Smooth muscle cell (in vitro differentiated cells): ENCODE measurements at regions not wholly inside any gene's neighbourhood (a gene's known extent, or its start where the extent isn't known, plus 50 kb on each side); places are given as distances from the start of the nearest gene placed in this dataset.

Source experiments
- DNase-seq: peaks from one replicate; lab custom pipeline; 2025; ENCODE audit not compliant: unreplicated experiment; lab: John Stamatoyannopoulos, UW
- H2AFZ ChIP-seq: fragments of 200-600 bp; sonication (generic); 2 replicates; pipeline ENCODE4 v1.6.0; 2016; ENCODE audit warnings: antibody characterized with exemption, low read depth, mild to moderate bottlenecking
- H3F3A ChIP-seq: fragments of 200-600 bp; sonication (generic); 2 replicates; pipeline ENCODE4 v1.6.0; 2017; ENCODE audit warnings: antibody characterized with exemption, low read depth
- H3K27ac ChIP-seq: fragments of 200-600 bp; sonication (generic); 2 replicates; pipeline ENCODE4 v1.5.1; 2016; ENCODE audit warnings: low read depth, mild to moderate bottlenecking
- H3K27me3 ChIP-seq: fragments of 200-600 bp; sonication (generic); 2 replicates; pipeline ENCODE4 v1.6.1; 2016; ENCODE audit warnings: low read depth, mild to moderate bottlenecking
- H3K36me3 ChIP-seq: fragments of 200-600 bp; sonication (generic); 2 replicates; pipeline ENCODE4 v1.5.1; 2016; ENCODE audit warnings: low read depth
- H3K4me1 ChIP-seq: fragments of 200-600 bp; sonication (generic); 2 replicates; pipeline ENCODE4 v1.5.1; 2016; ENCODE audit warnings: low read depth
- H3K4me2 ChIP-seq: fragments of 200-600 bp; sonication (generic); 2 replicates; pipeline ENCODE4 v1.6.0; 2016; ENCODE audit warnings: mild to moderate bottlenecking
- H3K4me3 ChIP-seq: fragments of 200-600 bp; sonication (generic); 2 replicates; pipeline ENCODE4 v1.5.1; 2016; ENCODE audit warnings: mild to moderate bottlenecking
- H3K79me2 ChIP-seq: fragments of 200-600 bp; sonication (generic); 2 replicates; pipeline ENCODE4 v1.6.0; 2016; ENCODE audit warnings: low read depth, mild to moderate bottlenecking
- H3K9ac ChIP-seq: fragments of 200-600 bp; sonication (generic); 2 replicates; pipeline ENCODE4 v1.6.0; 2016; ENCODE audit warnings: low read depth
- H3K9me3 ChIP-seq: fragments of 200-600 bp; sonication (generic); replicated peaks from 2 replicates; pipeline ENCODE4 v1.5.1; 2016; ENCODE audit warnings: low read depth
- H4K20me1 ChIP-seq: fragments of 200-600 bp; sonication (generic); 2 replicates; pipeline ENCODE4 v1.6.0; 2016; ENCODE audit warnings: low read depth
- WGBS: methylation state at CpG from one replicate; pipeline ENCODE4 v1.1.7; 2016; ENCODE audit warnings: low lambda C conversion rate; 5-methylcytosine and 5-hydroxymethylcytosine counted together
- TF ChIP-seq, protein P1 (sequence below): fragments of 200-600 bp; sonication (generic); IDR thresholded peaks from 2 replicates; pipeline ENCODE4 v1.5.1; 2017; ENCODE audit warnings: borderline replicate concordance, mild to moderate bottlenecking, antibody characterized with exemption; ENCODE audit not compliant: insufficient read depth, poor library complexity, severe bottlenecking

DNA sequence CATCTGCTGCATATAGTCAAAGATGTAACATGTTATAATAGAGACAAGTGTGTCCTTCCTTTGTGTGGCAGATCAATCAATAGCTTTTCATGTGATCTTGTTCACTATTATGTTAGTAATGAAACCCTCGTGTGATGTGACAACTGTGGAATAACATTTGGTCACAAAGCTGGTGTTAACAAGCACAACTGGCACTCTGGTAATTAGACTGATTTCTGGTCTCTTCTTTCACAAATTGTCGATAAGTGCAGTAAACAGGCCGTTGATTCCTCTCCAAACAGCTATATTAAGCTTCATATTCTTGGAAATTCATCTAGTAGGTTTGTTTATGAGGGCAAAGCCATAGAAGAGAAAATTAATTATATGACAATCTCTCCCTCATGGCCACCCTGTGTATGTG is 616.7 kb upstream of the PTBP2 start:
- TF ChIP-seq, protein P1, sequence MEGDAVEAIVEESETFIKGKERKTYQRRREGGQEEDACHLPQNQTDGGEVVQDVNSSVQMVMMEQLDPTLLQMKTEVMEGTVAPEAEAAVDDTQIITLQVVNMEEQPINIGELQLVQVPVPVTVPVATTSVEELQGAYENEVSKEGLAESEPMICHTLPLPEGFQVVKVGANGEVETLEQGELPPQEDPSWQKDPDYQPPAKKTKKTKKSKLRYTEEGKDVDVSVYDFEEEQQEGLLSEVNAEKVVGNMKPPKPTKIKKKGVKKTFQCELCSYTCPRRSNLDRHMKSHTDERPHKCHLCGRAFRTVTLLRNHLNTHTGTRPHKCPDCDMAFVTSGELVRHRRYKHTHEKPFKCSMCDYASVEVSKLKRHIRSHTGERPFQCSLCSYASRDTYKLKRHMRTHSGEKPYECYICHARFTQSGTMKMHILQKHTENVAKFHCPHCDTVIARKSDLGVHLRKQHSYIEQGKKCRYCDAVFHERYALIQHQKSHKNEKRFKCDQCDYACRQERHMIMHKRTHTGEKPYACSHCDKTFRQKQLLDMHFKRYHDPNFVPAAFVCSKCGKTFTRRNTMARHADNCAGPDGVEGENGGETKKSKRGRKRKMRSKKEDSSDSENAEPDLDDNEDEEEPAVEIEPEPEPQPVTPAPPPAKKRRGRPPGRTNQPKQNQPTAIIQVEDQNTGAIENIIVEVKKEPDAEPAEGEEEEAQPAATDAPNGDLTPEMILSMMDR: no peak
- H3K27me3 ChIP-seq: no peaks in the 10 kb centered on the region
- H3K36me3 ChIP-seq: no peaks in the 10 kb centered on the region
- no peak overlapping the region for H3K27ac ChIP-seq
- no peaks in the 10 kb centered on the region for H3K4me1 ChIP-seq
- H3K4me2 ChIP-seq: no peak overlapping the region
- no peaks in the 10 kb centered on the region for H3K9me3 ChIP-seq
- H3K79me2 ChIP-seq: no peaks in the 10 kb centered on the region
- H4K20me1 ChIP-seq: no peaks in the 10 kb centered on the region
- 75% methylated on average over 3 of the region's 3 CpGs for WGBS
- H3F3A ChIP-seq: no peaks in the 10 kb centered on the region
- no peak overlapping the region for H2AFZ ChIP-seq
- no peak overlapping the region for H3K4me3 ChIP-seq
- no peak overlapping the region for H3K9ac ChIP-seq
- DNase-seq: no peak

DNA sequence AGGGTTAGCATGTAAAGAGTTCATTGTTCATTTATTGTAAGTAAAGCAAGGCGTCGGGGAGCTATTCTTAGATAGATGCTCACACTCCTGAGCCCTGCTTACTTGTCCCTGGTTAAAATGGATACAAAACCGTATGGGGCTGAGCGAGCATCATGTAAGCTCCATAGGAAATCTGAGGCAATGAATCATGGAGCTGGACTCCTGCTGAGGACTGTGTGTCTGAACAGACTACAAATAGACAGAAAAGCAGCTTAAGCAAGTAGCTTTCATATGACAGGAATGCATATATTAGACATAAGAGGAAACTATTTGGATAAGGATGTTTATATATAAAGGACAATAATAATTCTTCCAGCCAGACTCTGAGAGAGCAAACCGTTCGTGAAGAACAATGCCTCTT is 604.9 kb upstream of the PTBP2 start:
- TF ChIP-seq, protein P1: no peak
- Histone ChIP-seq H3K27me3 (no peaks in the 10 kb centered on the region), H3K4me1 (peaks cover 7% of the 10 kb centered on the region), H3F3A (no peaks in the 10 kb centered on the region), H3K27ac (no peak overlapping the region), H3K4me2 (peak overlapping the region; percentile 30), H2AFZ (no peak overlapping the region), H3K9ac (no peak overlapping the region), H3K79me2 (no peaks in the 10 kb centered on the region), H3K4me3 (no peak overlapping the region), H4K20me1 (no peaks in the 10 kb centered on the region), H3K9me3 (no peaks in the 10 kb centered on the region), H3K36me3 (no peaks in the 10 kb centered on the region)
- 49% methylated on average over 6 of the region's 6 CpGs for WGBS
- no peak for DNase-seq

DNA sequence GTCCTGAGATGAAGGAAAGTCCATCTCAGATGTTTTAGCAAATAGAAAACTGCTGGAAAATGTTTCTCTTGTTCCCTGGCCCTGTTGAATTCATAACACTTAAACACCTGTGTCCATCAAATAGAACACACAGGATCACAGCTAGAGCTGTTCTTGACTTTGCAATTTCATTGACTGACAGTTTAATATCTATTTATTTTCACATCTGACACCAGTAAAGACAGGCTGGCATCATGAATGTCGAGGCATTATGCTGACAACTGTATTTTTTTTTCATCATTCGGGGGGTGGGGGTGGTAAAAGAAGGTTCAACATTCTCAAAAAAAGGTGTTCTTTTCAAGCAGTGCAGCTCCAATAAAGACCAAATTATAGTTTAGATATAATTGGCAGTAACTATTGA is 591.2 kb upstream of the PTBP2 start:
- H3K27ac ChIP-seq: no peak overlapping the region
- H3K9me3 ChIP-seq: no peaks in the 10 kb centered on the region
- no peak for DNase-seq
- no peak overlapping the region for H3K4me3 ChIP-seq
- H3K79me2 ChIP-seq: no peaks in the 10 kb centered on the region
- H3F3A ChIP-seq: no peaks in the 10 kb centered on the region
- H3K9ac ChIP-seq: no peak overlapping the region
- no peaks in the 10 kb centered on the region for H4K20me1 ChIP-seq
- H3K36me3 ChIP-seq: no peaks in the 10 kb centered on the region
- TF ChIP-seq, protein P1: no peak
- H2AFZ ChIP-seq: no peak overlapping the region
- WGBS: 89% methylated on average over 2 of the region's 2 CpGs
- H3K4me1 ChIP-seq: no peaks in the 10 kb centered on the region
- H3K27me3 ChIP-seq: no peaks in the 10 kb centered on the region
- no peak overlapping the region for H3K4me2 ChIP-seq

DNA sequence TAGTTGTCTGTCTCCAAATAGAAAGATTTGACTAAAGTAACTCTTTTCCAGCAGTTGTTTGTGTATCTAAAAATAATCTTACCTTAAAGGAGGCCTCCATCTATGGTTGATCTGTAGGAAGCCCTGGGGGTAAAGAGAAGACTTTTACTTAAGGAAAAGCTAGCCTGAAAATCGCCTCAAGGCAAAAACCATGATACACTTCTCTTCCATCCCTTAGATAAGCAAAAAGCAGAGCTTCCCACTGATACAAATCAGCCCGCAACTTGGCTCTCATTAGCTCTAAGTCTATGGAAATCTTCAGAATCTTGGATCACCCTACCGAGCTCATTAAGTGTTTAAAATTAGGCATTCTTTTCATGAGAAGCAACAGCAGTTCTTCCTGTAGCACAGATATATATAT is 576.9 kb upstream of the PTBP2 start:
- no peaks in the 10 kb centered on the region for H3F3A ChIP-seq
- TF ChIP-seq, protein P1: no peak
- H3K9me3 ChIP-seq: no peaks in the 10 kb centered on the region
- H3K4me3 ChIP-seq: no peak overlapping the region
- H3K4me2 ChIP-seq: no peak overlapping the region
- no peaks in the 10 kb centered on the region for H3K27me3 ChIP-seq
- DNase-seq: no peak
- no peaks in the 10 kb centered on the region for H3K36me3 ChIP-seq
- no peak overlapping the region for H3K9ac ChIP-seq
- H4K20me1 ChIP-seq: no peaks in the 10 kb centered on the region
- WGBS: 51% methylated on average over 3 of the region's 3 CpGs
- H3K27ac ChIP-seq: no peak overlapping the region
- no peaks in the 10 kb centered on the region for H3K79me2 ChIP-seq
- H2AFZ ChIP-seq: no peak overlapping the region
- no peaks in the 10 kb centered on the region for H3K4me1 ChIP-seq
